ENCODE measurements at regions not wholly inside any gene's neighbourhood (a gene's known extent, or its start where the extent isn't known, plus 50 kb on each side); places are given as distances from the start of the nearest gene placed in this dataset.

DNA sequence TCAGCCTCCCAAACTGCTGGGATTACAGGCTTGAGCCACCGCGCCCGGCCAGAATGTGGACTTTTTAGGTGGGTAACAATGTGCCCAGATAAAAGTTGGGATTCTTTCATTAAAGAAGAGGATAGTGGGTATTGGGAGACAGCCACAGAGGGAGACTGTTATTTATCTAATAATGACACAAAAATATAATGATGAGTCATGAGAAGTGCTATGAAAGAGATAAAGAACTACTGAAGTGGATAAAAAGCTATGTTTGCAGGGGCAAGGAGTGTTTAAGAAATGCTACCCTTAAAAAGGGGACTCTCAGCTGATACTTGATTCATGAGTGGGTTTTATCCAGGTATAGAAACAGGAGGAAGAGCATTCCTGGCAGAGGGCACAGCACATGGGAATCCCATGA lies 143.6 kb upstream of the ERCC6L2 start:
- peaks cover 9% of the 10 kb centered on the region for H3K27me3 Mint-ChIP-seq
- H3K36me3 ChIP-seq (ENCODE audit: insufficient read depth, low read length): no peaks in the 10 kb centered on the region
- H3K27ac ChIP-seq (ENCODE audit: low read depth in 1 of 2, low read length in 2 of 2): no peak overlapping the region
- H3K4me1 Mint-ChIP-seq (ENCODE audit: low read depth): peaks cover 21% of the 10 kb centered on the region
- DNase-seq (no peak), ATAC-seq (ENCODE audit: poor library complexity) (no peak)
- peaks cover 10% of the 10 kb centered on the region for H3K4me1 ChIP-seq (ENCODE audit: insufficient read depth, low read length)
- POLR2A ChIA-PET: no interaction called here
- TF ChIP-seq, protein P1, sequence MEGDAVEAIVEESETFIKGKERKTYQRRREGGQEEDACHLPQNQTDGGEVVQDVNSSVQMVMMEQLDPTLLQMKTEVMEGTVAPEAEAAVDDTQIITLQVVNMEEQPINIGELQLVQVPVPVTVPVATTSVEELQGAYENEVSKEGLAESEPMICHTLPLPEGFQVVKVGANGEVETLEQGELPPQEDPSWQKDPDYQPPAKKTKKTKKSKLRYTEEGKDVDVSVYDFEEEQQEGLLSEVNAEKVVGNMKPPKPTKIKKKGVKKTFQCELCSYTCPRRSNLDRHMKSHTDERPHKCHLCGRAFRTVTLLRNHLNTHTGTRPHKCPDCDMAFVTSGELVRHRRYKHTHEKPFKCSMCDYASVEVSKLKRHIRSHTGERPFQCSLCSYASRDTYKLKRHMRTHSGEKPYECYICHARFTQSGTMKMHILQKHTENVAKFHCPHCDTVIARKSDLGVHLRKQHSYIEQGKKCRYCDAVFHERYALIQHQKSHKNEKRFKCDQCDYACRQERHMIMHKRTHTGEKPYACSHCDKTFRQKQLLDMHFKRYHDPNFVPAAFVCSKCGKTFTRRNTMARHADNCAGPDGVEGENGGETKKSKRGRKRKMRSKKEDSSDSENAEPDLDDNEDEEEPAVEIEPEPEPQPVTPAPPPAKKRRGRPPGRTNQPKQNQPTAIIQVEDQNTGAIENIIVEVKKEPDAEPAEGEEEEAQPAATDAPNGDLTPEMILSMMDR (IDR thresholded peaks at IDR 0.05): no peak
- intact Hi-C loops (cut with DNase I, micrococcal nuclease): no loop called here
- H3K9me3 ChIP-seq (ENCODE audit: control insufficient read depth in 1 of 2, insufficient read depth in 1 of 2, low read length in 2 of 2): peaks cover 0 to 9% of the 10 kb centered on the region in 2 experiments
- no peak overlapping the region for H3K4me3 ChIP-seq (ENCODE audit: low read length)
- no peak overlapping the region for H3K4me3 Mint-ChIP-seq
- no peaks in the 10 kb centered on the region for H3K9me3 Mint-ChIP-seq
- CTCF ChIA-PET: interaction anchor here (0.7 to 1.3 kb wide), 2 partner anchors 26 to 51 kb away, joined by 3 to 4 read pairs; no protein-coding TSS in a partner anchor
- H3K27ac Mint-ChIP-seq: no peak overlapping the region
- H3K36me3 Mint-ChIP-seq (ENCODE audit: low read depth): no peaks in the 10 kb centered on the region
- H3K27me3 ChIP-seq (ENCODE audit: control insufficient read depth in 1 of 2, insufficient read depth in 2 of 2, low read length in 2 of 2): no peaks in the 10 kb centered on the region

DNA sequence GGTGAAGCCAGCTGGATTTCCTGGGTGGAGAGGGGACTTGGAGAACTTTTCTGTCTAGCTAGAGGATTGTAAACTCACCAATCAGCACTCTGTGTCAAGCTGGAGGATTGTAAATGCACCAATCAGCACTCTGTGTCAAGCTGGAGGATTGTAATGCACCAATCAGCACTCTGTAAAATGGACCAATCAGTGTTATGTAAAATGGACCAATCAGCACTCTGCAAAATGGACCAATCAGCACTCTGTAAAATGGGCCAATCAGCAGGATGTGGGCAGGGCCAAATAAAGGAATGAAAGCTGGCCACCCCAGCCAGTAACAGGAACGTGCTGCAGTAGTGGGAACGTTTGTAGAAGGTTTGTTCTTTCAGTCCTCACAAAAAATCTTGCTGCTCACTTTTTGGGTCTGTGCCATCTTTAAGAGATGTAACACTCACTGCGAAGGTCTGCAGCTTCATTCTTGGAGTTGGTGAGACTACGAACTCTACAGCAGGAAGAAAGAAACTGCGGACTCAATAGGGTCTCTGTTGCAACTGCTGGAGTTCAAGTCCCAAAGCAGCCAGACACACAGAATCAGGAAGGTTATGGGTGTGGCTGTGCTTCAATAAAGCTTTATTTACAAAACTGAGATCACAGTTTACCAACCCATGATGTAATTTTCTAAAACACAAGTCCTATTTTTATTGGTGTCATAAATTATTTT lies 145.7 kb upstream of the ERCC6L2 start:
- H3K4me3 Mint-ChIP-seq: no peak overlapping the region
- H3K27me3 Mint-ChIP-seq: peaks cover 5% of the 10 kb centered on the region
- no peak for ATAC-seq (ENCODE audit: poor library complexity)
- no peaks in the 10 kb centered on the region for H3K36me3 Mint-ChIP-seq (ENCODE audit: low read depth)
- H3K36me3 ChIP-seq (ENCODE audit: insufficient read depth, low read length): no peaks in the 10 kb centered on the region
- TF ChIP-seq, protein P1 (IDR thresholded peaks at IDR 0.05): no peak
- no peak overlapping the region for H3K27ac Mint-ChIP-seq
- DNase-seq: no peak
- peaks cover 26% of the 10 kb centered on the region for H3K4me1 Mint-ChIP-seq (ENCODE audit: low read depth)
- intact Hi-C loops (cut with DNase I, micrococcal nuclease): loop anchor here in 1 of 2 experiments (10.0 kb wide), 1 partner anchor 145 kb away; the partner anchor contains the start of gene ERCC6L2
- no peak overlapping the region for H3K4me3 ChIP-seq (ENCODE audit: low read length)
- no peaks in the 10 kb centered on the region for H3K27me3 ChIP-seq (ENCODE audit: control insufficient read depth in 1 of 2, insufficient read depth in 2 of 2, low read length in 2 of 2)
- H3K4me1 ChIP-seq (ENCODE audit: insufficient read depth, low read length): peaks cover 15% of the 10 kb centered on the region
- ChIA-PET CTCF (no interaction called here), POLR2A (no interaction called here)
- no peak overlapping the region for H3K27ac ChIP-seq (ENCODE audit: low read depth in 1 of 2, low read length in 2 of 2)
- peaks cover 6 to 14% of the 10 kb centered on the region in 2 experiments for H3K9me3 ChIP-seq (ENCODE audit: control insufficient read depth in 1 of 2, insufficient read depth in 1 of 2, low read length in 2 of 2)
- H3K9me3 Mint-ChIP-seq: peaks cover 3% of the 10 kb centered on the region

DNA sequence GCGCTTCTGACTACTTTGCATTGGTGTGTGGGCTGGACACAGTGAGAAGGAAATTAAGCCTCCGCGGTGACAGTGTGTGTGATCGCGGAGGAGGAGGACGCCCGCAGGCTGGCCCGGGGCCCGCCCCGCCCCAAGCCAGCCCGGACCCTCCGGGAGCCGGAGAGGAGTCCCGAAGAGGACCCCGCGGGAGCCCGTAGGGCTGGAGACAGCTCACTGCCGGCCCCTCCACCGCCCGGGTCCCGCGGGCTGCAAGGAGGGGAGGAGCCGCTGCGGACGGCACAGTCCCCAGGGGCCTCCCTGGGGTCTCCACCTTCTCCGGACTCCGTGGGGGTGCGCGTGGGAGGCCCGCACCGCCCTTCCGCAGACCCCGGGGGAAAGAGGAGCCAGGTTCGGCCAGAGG lies 146.4 kb upstream of the ERCC6L2 start:
- Mint-ChIP-seq H3K27ac (no peak overlapping the region), H3K27me3 (peaks cover 5% of the 10 kb centered on the region), H3K4me3 (no peak overlapping the region), H3K36me3 (ENCODE audit: low read depth) (no peaks in the 10 kb centered on the region), H3K9me3 (peaks cover 6% of the 10 kb centered on the region), H3K4me1 (ENCODE audit: low read depth) (peaks cover 27% of the 10 kb centered on the region)
- CTCF ChIA-PET: no interaction called here
- Histone ChIP-seq H3K36me3 (ENCODE audit: insufficient read depth, low read length) (no peaks in the 10 kb centered on the region), H3K4me1 (ENCODE audit: insufficient read depth, low read length) (peaks cover 19% of the 10 kb centered on the region), H3K9me3 (ENCODE audit: control insufficient read depth in 1 of 2, insufficient read depth in 1 of 2, low read length in 2 of 2) (peaks cover 9 to 14% of the 10 kb centered on the region in 2 experiments), H3K27me3 (ENCODE audit: control insufficient read depth in 1 of 2, insufficient read depth in 2 of 2, low read length in 2 of 2) (no peaks in the 10 kb centered on the region), H3K4me3 (ENCODE audit: low read length) (no peak overlapping the region), H3K27ac (ENCODE audit: low read depth in 1 of 2, low read length in 2 of 2) (no peak overlapping the region)
- TF ChIP-seq, protein P1 (IDR thresholded peaks at IDR 0.05): no peak
- ATAC-seq (ENCODE audit: poor library complexity): no peak
- intact Hi-C loops (cut with DNase I, micrococcal nuclease): loop anchor here in 1 of 2 experiments (10.0 kb wide), 1 partner anchor 146 kb away; the partner anchor contains the start of gene ERCC6L2
- POLR2A ChIA-PET: no interaction called here
- no peak for DNase-seq
